Trophoblast cell (in vitro differentiated cells and primary cell): ENCODE measurements at regions not wholly inside any gene's neighbourhood (a gene's known extent, or its start where the extent isn't known, plus 50 kb on each side); places are given as distances from the start of the nearest gene placed in this dataset.

Source experiments
- DNase-seq, 2 donors: peaks; one replicate each; pipeline ENCODE4 v3.0.0-alpha.2; 2016
- H2AFZ ChIP-seq: 2 replicates; pipeline ENCODE4 v1.6.1; 2013; ENCODE audit warnings: low read length, moderate library complexity, mild to moderate bottlenecking; ENCODE audit not compliant: insufficient read depth, poor library complexity
- H2AK5ac ChIP-seq: 2 replicates; pipeline ENCODE4 v1.6.1; 2013; ENCODE audit warnings: mild to moderate bottlenecking, low read length
- H2BK120ac ChIP-seq: 2 replicates; pipeline ENCODE4 v1.6.1; 2013; ENCODE audit warnings: low read length, mild to moderate bottlenecking, moderate library complexity; ENCODE audit not compliant: insufficient read depth, poor library complexity
- H2BK12ac ChIP-seq: 2 replicates; pipeline ENCODE4 v1.6.1; 2013; ENCODE audit warnings: mild to moderate bottlenecking, low read length, moderate library complexity
- H2BK5ac ChIP-seq: 2 replicates; pipeline ENCODE4 v1.6.1; 2013; ENCODE audit warnings: low read length, low read depth, moderate library complexity, mild to moderate bottlenecking; ENCODE audit not compliant: poor library complexity
- H3K14ac ChIP-seq: 2 replicates; pipeline ENCODE4 v1.6.1; 2013; ENCODE audit warnings: mild to moderate bottlenecking, low read length
- H3K18ac ChIP-seq: 2 replicates; pipeline ENCODE4 v1.6.1; 2013; ENCODE audit warnings: mild to moderate bottlenecking, low read length
- H3K23ac ChIP-seq: 2 replicates; pipeline ENCODE4 v1.6.1; 2013; ENCODE audit warnings: low read length
- H3K27ac ChIP-seq: 2 replicates; pipeline ENCODE4 v1.5.1; 2013; ENCODE audit warnings: low read depth, mild to moderate bottlenecking, inconsistent platforms, low read length, moderate library complexity
- H3K27me3 ChIP-seq: 2 replicates; pipeline ENCODE4 v1.6.1; 2013; ENCODE audit warnings: inconsistent platforms, mild to moderate bottlenecking, low read length, moderate library complexity; ENCODE audit not compliant: insufficient read depth
- H3K36me3 ChIP-seq, 2 experiments: 1 replicate in 1 of 2; 2 replicates in 1 of 2; pipeline ENCODE4 v1.6.1; 2013; ENCODE audit warnings: low read length in 2 of 2, mild to moderate bottlenecking in 2 of 2, moderate library complexity in 1 of 2; ENCODE audit not compliant: insufficient read depth in 2 of 2, control insufficient read depth in 1 of 2
- H3K4ac ChIP-seq: 2 replicates; pipeline ENCODE4 v1.6.1; 2013; ENCODE audit warnings: low read depth, mild to moderate bottlenecking, low read length, moderate library complexity
- H3K4me1 ChIP-seq, 2 experiments: 1 replicate in 1 of 2; 2 replicates in 1 of 2; pipeline ENCODE4 v1.6.1; 2013; ENCODE audit warnings: low read length in 2 of 2, mild to moderate bottlenecking in 2 of 2, moderate library complexity in 1 of 2; ENCODE audit not compliant: insufficient read depth in 2 of 2, control insufficient read depth in 1 of 2
- H3K4me2 ChIP-seq: 2 replicates; pipeline ENCODE4 v1.6.1; 2013; ENCODE audit warnings: inconsistent platforms, mild to moderate bottlenecking, low read length, moderate library complexity
- H3K4me3 ChIP-seq: 2 replicates; pipeline ENCODE4 v1.5.1; 2013; ENCODE audit warnings: mild to moderate bottlenecking, low read depth, low read length, inconsistent platforms
- H3K79me1 ChIP-seq: one replicate; pipeline ENCODE4 v1.6.1; 2013; ENCODE audit warnings: low read length
- H3K79me2 ChIP-seq: 2 replicates; pipeline ENCODE4 v1.6.1; 2013; ENCODE audit warnings: low read length, mild to moderate bottlenecking; ENCODE audit not compliant: control insufficient read depth, insufficient read depth, poor library complexity
- H3K9ac ChIP-seq: 2 replicates; pipeline ENCODE4 v1.6.1; 2013; ENCODE audit warnings: mild to moderate bottlenecking, low read length
- H3K9me3 ChIP-seq: 2 replicates; pipeline ENCODE4 v1.6.1; 2013; ENCODE audit warnings: low read depth, mild to moderate bottlenecking, control low read depth, inconsistent platforms, low read length; ENCODE audit not compliant: insufficient read depth
- H4K12ac ChIP-seq: 2 replicates; pipeline ENCODE4 v1.6.1; 2013; ENCODE audit warnings: low read depth, mild to moderate bottlenecking, low read length, moderate library complexity
- H4K8ac ChIP-seq: 2 replicates; pipeline ENCODE4 v1.6.1; 2013; ENCODE audit warnings: low read depth, mild to moderate bottlenecking, low read length, moderate library complexity
- H4K91ac ChIP-seq: one replicate; pipeline ENCODE4 v1.6.1; 2013; ENCODE audit warnings: low read depth, mild to moderate bottlenecking, low read length, moderate library complexity
- WGBS: extraction: QIAGEN DNeasy Blood & Tissue Kit; methylation state at CpG from one replicate; pipeline ENCODE4 v1.1.7; 2013; ENCODE audit warnings: missing lambda C conversion rate; ENCODE audit not compliant: insufficient read length, insufficient coverage; ENCODE audit errors: extremely low coverage; 5-methylcytosine and 5-hydroxymethylcytosine counted together

DNA sequence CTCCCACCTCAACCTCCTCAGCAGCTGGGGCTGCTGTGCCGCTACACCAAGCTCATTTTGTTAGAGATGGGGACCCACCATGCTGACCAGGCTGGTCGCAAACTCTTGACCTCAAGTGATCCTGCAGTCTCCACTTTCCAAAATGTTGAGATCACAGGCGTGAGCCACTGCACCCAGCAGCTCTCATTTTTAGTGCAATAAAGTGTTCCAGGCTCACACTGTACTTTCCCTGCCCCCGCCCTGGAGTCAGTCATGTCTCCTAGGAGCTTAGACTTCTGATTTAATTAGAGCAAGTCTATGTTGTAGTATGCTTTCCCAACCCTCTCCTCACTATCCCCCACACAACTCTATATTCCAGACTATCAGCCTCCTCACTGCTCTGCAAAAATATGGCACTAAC is 238.0 kb upstream of the ACTBL2 start:
- Histone ChIP-seq H3K79me2 (no peaks in the 10 kb centered on the region), H3K14ac (no peak overlapping the region), H2AFZ (peak overlapping the region; percentile 45), H3K23ac (no peak overlapping the region), H3K4me3 (no peak overlapping the region), H2AK5ac (no peak overlapping the region), H3K27me3 (no peaks in the 10 kb centered on the region), H4K8ac (no peak overlapping the region), H3K18ac (no peak overlapping the region), H2BK5ac (no peak overlapping the region), H4K12ac (no peak overlapping the region), H3K4me1 (peaks cover 0 to 5% of the 10 kb centered on the region in 2 experiments), H3K36me3 (no peaks in the 10 kb centered on the region), H3K4me2 (no peak overlapping the region), H4K91ac (no peak overlapping the region), H3K79me1 (no peaks in the 10 kb centered on the region), H2BK120ac (no peak overlapping the region), H3K4ac (no peak overlapping the region), H2BK12ac (no peak overlapping the region), H3K9ac (peak overlapping the region; percentile 78), H3K9me3 (no peaks in the 10 kb centered on the region), H3K27ac (no peak overlapping the region)
- WGBS, result no CpG with 5 or more reads among the region's 4 CpGs
- no peak for DNase-seq

DNA sequence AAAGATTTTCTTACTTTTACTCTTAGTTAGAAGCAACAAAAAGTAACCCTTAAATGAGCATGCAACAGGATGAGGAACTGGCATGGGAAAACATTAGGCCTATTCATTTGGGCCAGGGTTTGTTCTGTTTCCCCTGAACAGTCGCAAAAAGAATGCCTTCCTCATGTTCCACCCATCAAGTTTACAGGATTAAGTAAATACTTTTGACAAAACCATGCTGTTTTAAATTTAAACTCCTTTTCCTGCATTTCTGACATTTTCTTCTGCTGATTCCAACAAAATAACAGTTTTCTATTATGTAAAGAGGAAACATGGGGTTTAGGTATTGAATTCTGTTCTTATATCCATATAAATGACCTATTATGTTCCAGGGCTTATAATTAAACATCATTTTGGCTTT is 236.6 kb upstream of the ACTBL2 start:
- Histone ChIP-seq H2BK120ac (no peak overlapping the region), H4K12ac (no peak overlapping the region), H4K8ac (no peak overlapping the region), H3K9me3 (no peaks in the 10 kb centered on the region), H3K4ac (no peak overlapping the region), H2BK5ac (no peak overlapping the region), H3K23ac (no peak overlapping the region), H3K79me1 (no peaks in the 10 kb centered on the region), H3K9ac (no peak overlapping the region), H3K4me3 (no peak overlapping the region), H2AK5ac (no peak overlapping the region), H3K4me1 (peaks cover 0 to 5% of the 10 kb centered on the region in 2 experiments), H3K27me3 (no peaks in the 10 kb centered on the region), H3K27ac (no peak overlapping the region), H3K79me2 (no peaks in the 10 kb centered on the region), H3K18ac (no peak overlapping the region), H3K4me2 (no peak overlapping the region), H3K36me3 (no peaks in the 10 kb centered on the region), H4K91ac (no peak overlapping the region), H2AFZ (no peak overlapping the region), H3K14ac (no peak overlapping the region), H2BK12ac (no peak overlapping the region)
- no peak for DNase-seq
- no CpG with 5 or more reads among the region's 1 CpG for WGBS

DNA sequence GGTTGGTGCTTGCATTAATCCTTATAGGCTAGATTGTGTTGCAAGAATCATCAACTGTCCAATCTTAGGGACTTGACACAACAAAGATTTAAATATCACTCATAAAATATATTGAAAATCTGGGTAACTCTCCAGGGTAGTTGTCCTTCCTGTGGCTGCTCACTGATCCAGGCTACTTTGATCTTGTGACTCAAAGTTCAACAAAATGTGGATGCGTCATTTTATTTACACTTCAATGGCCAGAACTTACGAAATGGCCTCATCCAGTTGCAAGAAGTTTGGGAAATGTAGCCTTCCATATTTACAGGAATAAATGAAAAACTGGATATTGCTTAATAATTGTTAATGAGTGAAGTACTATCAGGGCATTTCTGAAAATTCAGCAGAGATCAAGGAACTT is 235.5 kb upstream of the ACTBL2 start:
- WGBS, result no CpG with 5 or more reads among the region's 2 CpGs
- no peak overlapping the region for H3K4me2 ChIP-seq

DNA sequence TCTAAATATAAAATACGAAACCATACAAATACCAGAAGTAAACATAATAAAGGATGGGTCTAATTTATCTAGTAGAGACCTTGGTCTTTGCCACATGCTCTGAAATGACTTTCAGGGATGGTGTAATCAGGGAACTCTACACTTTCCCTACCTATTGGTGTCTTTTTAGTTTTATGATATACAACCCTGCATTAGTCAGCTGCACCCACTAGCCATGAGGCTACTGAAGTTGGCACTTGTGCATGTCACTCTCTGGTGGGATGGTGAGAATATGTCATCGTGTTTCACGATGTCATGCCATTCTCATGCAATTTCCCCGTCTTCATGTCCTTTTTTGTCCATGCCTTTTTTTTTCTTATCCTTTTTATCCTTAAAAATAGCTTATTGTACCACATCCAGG is 234.9 kb upstream of the ACTBL2 start:
- Histone ChIP-seq H4K12ac (no peak overlapping the region), H3K4me1 (peaks cover 0 to 5% of the 10 kb centered on the region in 2 experiments), H3K14ac (no peak overlapping the region), H3K79me1 (peaks cover 2% of the 10 kb centered on the region), H3K23ac (no peak overlapping the region), H3K36me3 (peaks cover 0 to 2% of the 10 kb centered on the region in 2 experiments), H3K18ac (no peak overlapping the region), H2BK12ac (no peak overlapping the region), H2AFZ (no peak overlapping the region), H3K9ac (no peak overlapping the region), H3K4ac (no peak overlapping the region), H3K9me3 (no peaks in the 10 kb centered on the region), H3K4me3 (no peak overlapping the region), H3K27ac (no peak overlapping the region), H3K27me3 (no peaks in the 10 kb centered on the region), H2BK5ac (no peak overlapping the region), H2AK5ac (no peak overlapping the region), H2BK120ac (no peak overlapping the region), H3K4me2 (no peak overlapping the region), H4K8ac (no peak overlapping the region), H3K79me2 (no peaks in the 10 kb centered on the region), H4K91ac (no peak overlapping the region)
- WGBS, result no CpG with 5 or more reads among the region's 4 CpGs
- no peak for DNase-seq

More for the DNA sequence above, 235.5 kb upstream of the ACTBL2 start:
- no peak overlapping the region for H2BK120ac ChIP-seq
- no peaks in the 10 kb centered on the region for H3K79me1 ChIP-seq
- H3K27ac ChIP-seq, result no peak overlapping the region
- H3K14ac ChIP-seq, result no peak overlapping the region
- no peak overlapping the region for H3K18ac ChIP-seq
- H2AFZ ChIP-seq, result no peak overlapping the region
- H2BK12ac ChIP-seq, result no peak overlapping the region
- no peak overlapping the region for H2BK5ac ChIP-seq
- no peak overlapping the region for H3K4me3 ChIP-seq
- peaks cover 0 to 5% of the 10 kb centered on the region in 2 experiments for H3K4me1 ChIP-seq
- H3K9me3 ChIP-seq, result no peaks in the 10 kb centered on the region
- no peak overlapping the region for H3K9ac ChIP-seq
- H2AK5ac ChIP-seq, result no peak overlapping the region
- H3K4ac ChIP-seq, result no peak overlapping the region
- no peak overlapping the region for H3K23ac ChIP-seq
- H3K27me3 ChIP-seq, result no peaks in the 10 kb centered on the region
- H3K79me2 ChIP-seq, result no peaks in the 10 kb centered on the region
- H4K91ac ChIP-seq, result no peak overlapping the region
- DNase-seq, result no peak
- H3K36me3 ChIP-seq, result peaks cover 0 to 2% of the 10 kb centered on the region in 2 experiments
- H4K12ac ChIP-seq, result no peak overlapping the region
- no peak overlapping the region for H4K8ac ChIP-seq
